ENCODE measurements at regions not wholly inside any gene's neighbourhood (a gene's known extent, or its start where the extent isn't known, plus 50 kb on each side); places are given as distances from the start of the nearest gene placed in this dataset.

- no peak for TF ChIP-seq YY1 (IDR thresholded peaks at IDR 0.05; ENCODE audit: insufficient read depth, insufficient read length)
- TF ChIP-seq ZNF274 (IDR thresholded peaks at IDR 0.05; ENCODE audit: low read depth, low read length): no peak
- TF ChIP-seq SUZ12 (IDR thresholded peaks at IDR 0.05; ENCODE audit: extremely low read depth, insufficient read depth, insufficient read length): no peak
Measured at GRCh38 chr14:65159281-65160062, 57.2 kb upstream of the MAX start.
